HepG2 (cell line): ENCODE measurements at regions not wholly inside any gene's neighbourhood (a gene's known extent, or its start where the extent isn't known, plus 50 kb on each side); places are given as distances from the start of the nearest gene placed in this dataset.

ENCODE experiments used
- ATAC-seq: fragments of 200-7000 bp; cut with Tn5 transposase; 3 replicates; pipeline ENCODE4 v1.9.1; 2020; ENCODE audit warnings: mild to moderate bottlenecking, moderate library complexity
- BruUV-seq: library from RNA; stranded (reverse); fragments of 400-500 nt; replicated peaks from 2 replicates; lab custom pipeline; 2021; lab: Mats Ljungman, UMichigan
- CTCF ChIA-PET: fragments of 300-600 bp; formaldehyde crosslinking; extraction: SDS; loops from one replicate; lab custom pipeline; 2021; ENCODE audit warnings: low total read pairs, inconsistent platforms, low intra/inter-chr PET ratio; lab: Yijun Ruan, JAX
- POLR2A ChIA-PET: fragments of 350-600 bp; sonication (Branson Sonifier 250); formaldehyde crosslinking; loops from one replicate; lab custom pipeline; 2020; ENCODE audit warnings: antibody characterized with exemption, inconsistent platforms; lab: Yijun Ruan, JAX
- DNase-seq: peaks from one replicate; pipeline ENCODE4 v3.0.0-alpha.2; 2015; ENCODE audit warnings: low spot score
- FAIRE-seq: peaks from 3 replicates; lab custom pipeline; 2011; peaks lifted over from hg19 to GRCh38; lab: Jason Lieb, UNC
- H2AFZ ChIP-seq: one replicate; pipeline ENCODE4 v1.6.1; 2011; ENCODE audit warnings: low read length, inconsistent platforms
- H3K27ac ChIP-seq: fragments of 300-600 bp; 3 replicates; pipeline ENCODE4 v1.8.0; 2011; ENCODE audit warnings: mixed run types, mild to moderate bottlenecking, mixed read lengths, low read length, inconsistent platforms; ENCODE audit not compliant: insufficient read depth; ENCODE audit errors: extremely low read length
- H3K27me3 ChIP-seq, 2 experiments: fragments of 200-600 bp in 1 of 2; 2 replicates in 1 of 2; 3 replicates in 1 of 2; pipeline versions ENCODE4 v1.6.0 to v1.8.0; 2011; ENCODE audit warnings: low read length in 2 of 2, mild to moderate bottlenecking in 2 of 2, moderate library complexity in 2 of 2, inconsistent platforms in 1 of 2; ENCODE audit not compliant: insufficient read depth in 2 of 2, control insufficient read depth in 1 of 2
- H3K36me3 ChIP-seq, 2 experiments: fragments of 200-600 bp in 1 of 2; replicated peaks in 1 of 2; 2 replicates in 1 of 2; 3 replicates in 1 of 2; pipeline versions ENCODE4 v1.5.1 to v1.8.0; 2011; ENCODE audit warnings: low read length in 2 of 2, inconsistent platforms in 1 of 2; ENCODE audit not compliant: insufficient read depth in 2 of 2, control insufficient read depth in 1 of 2
- H3K4me1 ChIP-seq: 2 replicates; pipeline ENCODE4 v1.5.1; 2012; ENCODE audit warnings: low read length, inconsistent platforms; ENCODE audit not compliant: insufficient read depth
- H3K4me2 ChIP-seq: 2 replicates; pipeline ENCODE4 v1.6.0; 2011; ENCODE audit warnings: low read depth, low read length, inconsistent platforms
- H3K4me3 ChIP-seq, 3 experiments: fragments of 200-600 bp in 1 of 3; sonication (generic), shearing (Covaris generic) in 1 of 3; replicated peaks in 1 of 3; 2 replicates each; pipeline ENCODE4 v1.5.1; 2011 to 2016; ENCODE audit warnings: low read length in 3 of 3, inconsistent platforms in 2 of 3, low read depth in 2 of 3, mild to moderate bottlenecking in 2 of 3, control low read depth in 1 of 3, mixed read lengths in 1 of 3; ENCODE audit not compliant: insufficient read depth in 1 of 3
- H3K79me2 ChIP-seq: one replicate; pipeline ENCODE4 v1.6.1; 2011; ENCODE audit warnings: low read length, inconsistent platforms; ENCODE audit not compliant: insufficient read depth
- H3K9ac ChIP-seq: 2 replicates; pipeline ENCODE4 v1.6.0; 2011; ENCODE audit warnings: mild to moderate bottlenecking, low read depth, low read length, inconsistent platforms; ENCODE audit not compliant: insufficient read depth
- H3K9me3 ChIP-seq: 2 replicates; pipeline ENCODE4 v1.5.1; 2012; ENCODE audit warnings: mild to moderate bottlenecking, low read length
- H4K20me1 ChIP-seq: 2 replicates; pipeline ENCODE4 v1.6.0; 2011; ENCODE audit warnings: inconsistent platforms, mild to moderate bottlenecking, low read length, moderate library complexity; ENCODE audit not compliant: insufficient read depth
- CBX5 ChIP-seq: sonication (generic); formaldehyde crosslinking; IDR thresholded peaks from 2 replicates; pipeline ENCODE4 v1.4.0; 2020; ENCODE audit warnings: missing genetic modification reagents, borderline replicate concordance
- ELF4 ChIP-seq: sonication (generic); formaldehyde crosslinking; IDR thresholded peaks from 2 replicates; pipeline ENCODE4 v1.5.0; 2020; ENCODE audit warnings: missing genetic modification reagents, mild to moderate bottlenecking, moderate library complexity, borderline replicate concordance
- STAG1 ChIP-seq: sonication (generic); formaldehyde crosslinking; IDR thresholded peaks from 2 replicates; pipeline ENCODE4 v1.4.0; 2020; ENCODE audit warnings: missing genetic modification reagents
- ZIK1 ChIP-seq: sonication (generic); formaldehyde crosslinking; IDR thresholded peaks from 2 replicates; pipeline ENCODE4 v1.5.0; 2020; ENCODE audit warnings: mild to moderate bottlenecking, low read depth, missing genetic modification reagents, borderline replicate concordance
- ZKSCAN5 ChIP-seq: sonication (generic); formaldehyde crosslinking; IDR thresholded peaks from 2 replicates; pipeline ENCODE4 v1.5.1; 2020; ENCODE audit warnings: mild to moderate bottlenecking, missing genetic modification reagents
- WGBS: methylation state at CpG from one replicate; pipeline ENCODE4 v1.1.6; 2017; ENCODE audit warnings: low lambda C conversion rate; 5-methylcytosine and 5-hydroxymethylcytosine counted together
- in situ Hi-C: cut with HindIII; loops from 2 replicates; pipeline ENCODE4 v1.10.0; 2017; ENCODE audit warnings: low pct_unique_long_range_greater_than_20kb; ENCODE audit not compliant: extremely low pct_ligation_motif_present
- intact Hi-C: fragments of 100-400 bp; cut with micrococcal nuclease; formaldehyde crosslinking; loops from one replicate; pipeline ENCODE4 v1.10.0; 2022; ENCODE audit not compliant: unreplicated experiment
- TF ChIP-seq, protein P1 (sequence below): sonication (generic); formaldehyde crosslinking; IDR thresholded peaks from 2 replicates; pipeline ENCODE4 v1.5.1; 2020; ENCODE audit warnings: missing genetic modification reagents, mild to moderate bottlenecking, borderline replicate concordance
- TF ChIP-seq, protein P2 (sequence below): sonication (generic); formaldehyde crosslinking; IDR thresholded peaks from 2 replicates; pipeline ENCODE4 v1.4.0; 2020; ENCODE audit warnings: missing genetic modification reagents, mild to moderate bottlenecking, borderline replicate concordance

DNA sequence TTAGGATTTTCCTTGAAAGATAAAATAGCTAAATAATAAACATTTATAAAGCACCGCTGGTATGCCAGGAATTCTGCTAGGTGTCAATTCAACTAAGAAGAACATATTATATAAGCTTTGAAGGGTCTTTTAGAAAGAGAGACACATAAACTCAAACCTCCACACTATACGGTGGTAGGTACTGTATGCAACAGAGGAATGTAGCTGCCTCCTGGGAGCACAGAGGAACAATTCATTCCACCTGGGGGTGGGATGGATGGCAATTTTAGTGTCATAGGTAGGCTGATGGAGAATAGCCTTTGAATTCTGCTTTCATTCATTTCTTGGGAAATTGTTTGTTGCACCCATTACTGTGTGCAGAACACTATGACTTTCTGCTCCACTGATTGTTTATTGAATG lies 447.1 kb upstream of the MAP3K7 start (continued):
- no peak for TF ChIP-seq ZIK1 (CRISPR knock-in tag)
- TF ChIP-seq STAG1, result no peak
- no peak for TF ChIP-seq CBX5 (CRISPR knock-in tag)

DNA sequence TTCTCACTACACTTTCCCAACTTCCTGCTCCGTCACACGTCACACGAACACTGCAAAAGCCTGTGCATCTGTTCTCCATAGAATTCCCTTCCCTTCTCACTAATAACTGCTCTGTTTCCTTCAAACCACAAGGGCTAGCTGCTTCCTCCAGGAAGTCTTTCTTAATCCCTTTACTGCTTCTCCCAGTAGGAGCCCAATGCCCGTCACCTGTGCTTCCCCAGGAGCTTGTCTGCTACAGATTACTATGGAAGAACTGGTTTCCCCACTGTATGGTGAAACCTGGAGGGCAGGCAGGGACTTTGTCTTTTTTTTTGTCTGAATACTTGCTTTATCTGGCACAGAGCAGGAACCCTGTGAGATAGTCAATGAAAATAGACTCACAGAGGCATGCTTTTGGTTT lies 444.7 kb upstream of the MAP3K7 start:
- FAIRE-seq, result no peak
- no peaks in the 10 kb centered on the region for H3K79me2 ChIP-seq
- ATAC-seq, result no peak
- no peak overlapping the region for H3K4me3 ChIP-seq
- no peak for TF ChIP-seq ELF4
- no peak for DNase-seq
- H4K20me1 ChIP-seq, result no peaks in the 10 kb centered on the region
- no peak overlapping the region for H2AFZ ChIP-seq
- H3K9me3 ChIP-seq, result no peaks in the 10 kb centered on the region
- intact Hi-C loops, result no loop called here
- ChIA-PET POLR2A (no interaction called here), CTCF (no interaction called here)
- no peaks in the 10 kb centered on the region for H3K36me3 ChIP-seq
- no peak overlapping the region for H3K9ac ChIP-seq
- in situ Hi-C loops, result no loop called here
- no peaks in the 10 kb centered on the region for H3K27me3 ChIP-seq
- H3K27ac ChIP-seq, result no peak overlapping the region
- H3K4me2 ChIP-seq, result no peak overlapping the region
- no peaks in the 10 kb centered on the region for H3K4me1 ChIP-seq
- WGBS, result 5% methylated on average over 4 of the region's 4 CpGs
- no TSS peak for BruUV-seq

DNA sequence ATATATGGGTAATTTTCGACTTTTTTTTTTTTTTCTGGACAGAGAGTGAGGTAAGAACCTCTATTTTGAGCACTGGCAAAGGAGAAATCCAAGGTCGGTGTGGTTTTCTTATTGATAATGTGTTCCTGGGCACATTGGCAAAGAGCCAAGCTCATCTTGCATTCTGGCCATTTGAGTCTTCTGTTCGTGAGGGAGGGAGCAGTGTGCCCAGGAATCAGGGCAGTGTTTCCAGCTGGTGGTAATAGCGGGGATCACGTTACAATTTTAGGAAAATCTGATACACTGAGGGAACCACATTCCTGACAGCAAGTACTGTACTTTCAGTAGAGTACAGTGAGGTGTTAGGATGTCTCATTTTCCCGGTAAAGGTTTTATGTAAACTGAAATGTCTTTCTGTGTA lies 442.3 kb upstream of the MAP3K7 start:
- TF ChIP-seq, protein P1, sequence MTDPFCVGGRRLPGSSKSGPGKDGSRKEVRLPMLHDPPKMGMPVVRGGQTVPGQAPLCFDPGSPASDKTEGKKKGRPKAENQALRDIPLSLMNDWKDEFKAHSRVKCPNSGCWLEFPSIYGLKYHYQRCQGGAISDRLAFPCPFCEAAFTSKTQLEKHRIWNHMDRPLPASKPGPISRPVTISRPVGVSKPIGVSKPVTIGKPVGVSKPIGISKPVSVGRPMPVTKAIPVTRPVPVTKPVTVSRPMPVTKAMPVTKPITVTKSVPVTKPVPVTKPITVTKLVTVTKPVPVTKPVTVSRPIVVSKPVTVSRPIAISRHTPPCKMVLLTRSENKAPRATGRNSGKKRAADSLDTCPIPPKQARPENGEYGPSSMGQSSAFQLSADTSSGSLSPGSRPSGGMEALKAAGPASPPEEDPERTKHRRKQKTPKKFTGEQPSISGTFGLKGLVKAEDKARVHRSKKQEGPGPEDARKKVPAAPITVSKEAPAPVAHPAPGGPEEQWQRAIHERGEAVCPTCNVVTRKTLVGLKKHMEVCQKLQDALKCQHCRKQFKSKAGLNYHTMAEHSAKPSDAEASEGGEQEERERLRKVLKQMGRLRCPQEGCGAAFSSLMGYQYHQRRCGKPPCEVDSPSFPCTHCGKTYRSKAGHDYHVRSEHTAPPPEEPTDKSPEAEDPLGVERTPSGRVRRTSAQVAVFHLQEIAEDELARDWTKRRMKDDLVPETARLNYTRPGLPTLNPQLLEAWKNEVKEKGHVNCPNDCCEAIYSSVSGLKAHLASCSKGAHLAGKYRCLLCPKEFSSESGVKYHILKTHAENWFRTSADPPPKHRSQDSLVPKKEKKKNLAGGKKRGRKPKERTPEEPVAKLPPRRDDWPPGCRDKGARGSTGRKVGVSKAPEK (CRISPR knock-in tag), result no peak
- TF ChIP-seq, protein P2, sequence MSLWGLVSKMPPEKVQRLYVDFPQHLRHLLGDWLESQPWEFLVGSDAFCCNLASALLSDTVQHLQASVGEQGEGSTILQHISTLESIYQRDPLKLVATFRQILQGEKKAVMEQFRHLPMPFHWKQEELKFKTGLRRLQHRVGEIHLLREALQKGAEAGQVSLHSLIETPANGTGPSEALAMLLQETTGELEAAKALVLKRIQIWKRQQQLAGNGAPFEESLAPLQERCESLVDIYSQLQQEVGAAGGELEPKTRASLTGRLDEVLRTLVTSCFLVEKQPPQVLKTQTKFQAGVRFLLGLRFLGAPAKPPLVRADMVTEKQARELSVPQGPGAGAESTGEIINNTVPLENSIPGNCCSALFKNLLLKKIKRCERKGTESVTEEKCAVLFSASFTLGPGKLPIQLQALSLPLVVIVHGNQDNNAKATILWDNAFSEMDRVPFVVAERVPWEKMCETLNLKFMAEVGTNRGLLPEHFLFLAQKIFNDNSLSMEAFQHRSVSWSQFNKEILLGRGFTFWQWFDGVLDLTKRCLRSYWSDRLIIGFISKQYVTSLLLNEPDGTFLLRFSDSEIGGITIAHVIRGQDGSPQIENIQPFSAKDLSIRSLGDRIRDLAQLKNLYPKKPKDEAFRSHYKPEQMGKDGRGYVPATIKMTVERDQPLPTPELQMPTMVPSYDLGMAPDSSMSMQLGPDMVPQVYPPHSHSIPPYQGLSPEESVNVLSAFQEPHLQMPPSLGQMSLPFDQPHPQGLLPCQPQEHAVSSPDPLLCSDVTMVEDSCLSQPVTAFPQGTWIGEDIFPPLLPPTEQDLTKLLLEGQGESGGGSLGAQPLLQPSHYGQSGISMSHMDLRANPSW (CRISPR knock-in tag), result no peak
- TF ChIP-seq ZKSCAN5, result no peak
- TF ChIP-seq, all 625 proteins: peak for 0
- no peaks in the 10 kb centered on the region for H4K20me1 ChIP-seq
- H3K27me3 ChIP-seq, result no peaks in the 10 kb centered on the region
- H3K9me3 ChIP-seq, result no peaks in the 10 kb centered on the region
- no peak for ATAC-seq
- no peak for DNase-seq
- H3K4me1 ChIP-seq, result no peaks in the 10 kb centered on the region
- no peaks in the 10 kb centered on the region for H3K79me2 ChIP-seq
- BruUV-seq, result no TSS peak
- H3K27ac ChIP-seq, result no peak overlapping the region
- no peak overlapping the region for H3K4me3 ChIP-seq
- no peak for FAIRE-seq
- no peak overlapping the region for H3K9ac ChIP-seq
- ChIA-PET CTCF (no interaction called here), POLR2A (no interaction called here)
- no peaks in the 10 kb centered on the region for H3K36me3 ChIP-seq
- 0% methylated on average over 6 of the region's 6 CpGs for WGBS
- H2AFZ ChIP-seq, result no peak overlapping the region
- no peak overlapping the region for H3K4me2 ChIP-seq
- in situ Hi-C loops, result no loop called here
- intact Hi-C loops, result no loop called here
